HEK293 (cell line): ENCODE measurements at regions not wholly inside any gene's neighbourhood (a gene's known extent, or its start where the extent isn't known, plus 50 kb on each side); places are given as distances from the start of the nearest gene placed in this dataset.

Experiments
- CTCF ChIA-PET: fragments of 350-600 bp; formaldehyde crosslinking; extraction: SDS; loops from one replicate; lab custom pipeline; 2021; ENCODE audit warnings: antibody characterized with exemption; lab: Yijun Ruan, JAX
- POLR2A ChIA-PET: fragments of 300-600 bp; formaldehyde crosslinking; extraction: SDS; loops from one replicate; lab custom pipeline; 2020; ENCODE audit warnings: antibody characterized with exemption, inconsistent platforms; lab: Yijun Ruan, JAX
- H3K27ac ChIP-seq: fragments of 200-500 bp; sonication (Bioruptor generic); 2 replicates; pipeline ENCODE4 v1.5.1; 2014; ENCODE audit warnings: low read depth, low read length, control low read depth, inconsistent platforms; ENCODE audit errors: extremely low read depth
- H3K36me3 ChIP-seq, 2 experiments: fragments of 200-500 bp in 1 of 2; sonication (Bioruptor generic) in 1 of 2; 1 replicate in 1 of 2; 2 replicates in 1 of 2; pipeline ENCODE4 v1.5.1; 2014 to 2017; ENCODE audit warnings: inconsistent platforms in 2 of 2, low read length in 2 of 2; ENCODE audit not compliant: control insufficient read depth in 2 of 2, insufficient read depth in 1 of 2
- H3K4me1 ChIP-seq: fragments of 200-500 bp; sonication (Bioruptor generic); 2 replicates; pipeline ENCODE4 v1.5.1; 2014; ENCODE audit warnings: mild to moderate bottlenecking, low read length, inconsistent platforms; ENCODE audit not compliant: control insufficient read depth, insufficient read depth
- H3K4me3 ChIP-seq: 2 replicates; pipeline ENCODE4 v1.5.1; 2011; ENCODE audit warnings: low read depth, mild to moderate bottlenecking, control low read depth, low read length, moderate library complexity
- H3K9me3 ChIP-seq: fragments of 200-500 bp; sonication (Bioruptor generic); 2 replicates; pipeline ENCODE4 v1.5.1; 2014; ENCODE audit warnings: low read depth, low read length, inconsistent platforms; ENCODE audit not compliant: control insufficient read depth, insufficient read depth
- BCL11B ChIP-seq: fragments of 450-650 bp; formaldehyde crosslinking; IDR thresholded peaks from 2 replicates; pipeline ENCODE4 v1.5.1; 2016; ENCODE audit warnings: low read depth, missing biosample characterization, missing genetic modification characterization
- GFI1B ChIP-seq: fragments of 450-650 bp; formaldehyde crosslinking; IDR thresholded peaks from 2 replicates; pipeline ENCODE4 v1.5.1; 2016; ENCODE audit warnings: missing biosample characterization, missing genetic modification characterization
- HOXC10 ChIP-seq: sonication (generic); formaldehyde crosslinking; IDR thresholded peaks from 2 replicates; pipeline ENCODE4 v1.8.1; 2023; ENCODE audit warnings: mild to moderate bottlenecking, missing genetic modification reagents
- SCRT1 ChIP-seq: fragments of 450-650 bp; formaldehyde crosslinking; IDR thresholded peaks from 2 replicates; pipeline ENCODE4 v1.5.1; 2016; ENCODE audit warnings: missing biosample characterization, missing genetic modification characterization, borderline replicate concordance
- YY2 ChIP-seq: fragments of 450-650 bp; formaldehyde crosslinking; IDR thresholded peaks from 2 replicates; pipeline ENCODE4 v1.5.1; 2016; ENCODE audit warnings: missing biosample characterization, missing genetic modification characterization
- ZFP3 ChIP-seq: fragments of 450-650 bp; formaldehyde crosslinking; IDR thresholded peaks from 2 replicates; pipeline ENCODE4 v1.5.1; 2016; ENCODE audit warnings: low read depth, missing biosample characterization, missing genetic modification characterization
- ZFP69B ChIP-seq: fragments of 450-650 bp; formaldehyde crosslinking; IDR thresholded peaks from 2 replicates; pipeline ENCODE4 v1.5.1; 2016; ENCODE audit warnings: missing biosample characterization, missing genetic modification characterization
- ZNF174 ChIP-seq: fragments of 450-650 bp; formaldehyde crosslinking; IDR thresholded peaks from 2 replicates; pipeline ENCODE4 v1.5.0; 2017; ENCODE audit warnings: missing biosample characterization, mild to moderate bottlenecking, missing genetic modification characterization
- ZNF350 ChIP-seq: fragments of 450-650 bp; formaldehyde crosslinking; IDR thresholded peaks from 2 replicates; pipeline ENCODE4 v1.5.0; 2017; ENCODE audit warnings: missing biosample characterization, mild to moderate bottlenecking, missing genetic modification characterization
- ZNF391 ChIP-seq: fragments of 450-650 bp; formaldehyde crosslinking; IDR thresholded peaks from 2 replicates; pipeline ENCODE4 v1.5.1; 2016; ENCODE audit warnings: low read depth, missing biosample characterization, missing genetic modification characterization, borderline replicate concordance
- ZNF558 ChIP-seq: fragments of 450-650 bp; formaldehyde crosslinking; IDR thresholded peaks from 2 replicates; pipeline ENCODE4 v1.5.1; 2016; ENCODE audit warnings: missing biosample characterization, missing genetic modification characterization
- ZNF621 ChIP-seq: fragments of 450-650 bp; formaldehyde crosslinking; IDR thresholded peaks from 2 replicates; pipeline ENCODE4 v1.5.1; 2017; ENCODE audit warnings: missing biosample characterization, missing genetic modification characterization
- ZNF660 ChIP-seq: fragments of 450-650 bp; IDR thresholded peaks from 2 replicates; pipeline ENCODE4 v1.5.1; 2018; ENCODE audit warnings: missing biosample characterization, mild to moderate bottlenecking, missing genetic modification characterization
- ZNF670 ChIP-seq: fragments of 450-650 bp; formaldehyde crosslinking; IDR thresholded peaks from 2 replicates; pipeline ENCODE4 v1.5.1; 2016; ENCODE audit warnings: missing biosample characterization, missing genetic modification characterization, low read depth
- TF ChIP-seq, protein P1 (sequence below): fragments of 450-650 bp; formaldehyde crosslinking; IDR thresholded peaks from 2 replicates; pipeline ENCODE4 v1.5.1; 2016; ENCODE audit warnings: missing biosample characterization, missing genetic modification characterization
- TF ChIP-seq, protein P2 (sequence below): fragments of 450-650 bp; formaldehyde crosslinking; IDR thresholded peaks from 2 replicates; pipeline ENCODE4 v1.5.1; 2017; ENCODE audit warnings: missing biosample characterization, missing genetic modification characterization
- TF ChIP-seq, protein P3 (sequence below): fragments of 450-650 bp; formaldehyde crosslinking; IDR thresholded peaks from 2 replicates; pipeline ENCODE4 v1.5.1; 2016; ENCODE audit warnings: missing biosample characterization, missing genetic modification characterization
- TF ChIP-seq, protein P4 (sequence below): IDR thresholded peaks from 2 replicates; pipeline ENCODE4 v1.6.1; 2011; ENCODE audit warnings: mild to moderate bottlenecking, low read depth, low read length, borderline replicate concordance
- TF ChIP-seq, protein P5 (sequence below): fragments of 450-650 bp; formaldehyde crosslinking; IDR thresholded peaks from 2 replicates; pipeline ENCODE4 v1.5.1; 2016; ENCODE audit warnings: missing biosample characterization, missing genetic modification characterization
- TF ChIP-seq, protein P6 (sequence below): fragments of 450-650 bp; formaldehyde crosslinking; IDR thresholded peaks from 2 replicates; pipeline ENCODE4; 2016; ENCODE audit warnings: missing biosample characterization, missing genetic modification characterization

DNA sequence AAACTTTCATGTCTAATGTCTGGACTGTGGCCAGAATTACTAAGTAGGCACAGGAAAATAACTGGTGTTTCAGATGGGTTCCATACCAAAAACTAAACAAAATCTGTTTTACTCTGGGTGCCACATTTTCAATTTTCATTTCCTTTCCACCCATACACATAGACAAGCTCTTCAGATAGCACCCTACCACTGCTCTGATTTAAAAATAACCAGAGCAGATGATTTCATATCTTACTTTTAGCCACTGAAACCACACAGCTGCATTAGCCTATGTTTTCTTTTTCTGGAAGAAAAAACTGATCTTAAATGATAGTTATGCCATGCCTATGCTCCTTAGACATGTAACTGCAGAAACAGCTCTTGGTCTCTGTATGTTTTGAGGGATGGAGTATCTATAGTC lies 647.6 kb downstream of the CPS1 start:
- POLR2A ChIA-PET = no interaction called here
- H3K27ac ChIP-seq = no peak overlapping the region
- TF ChIP-seq GFI1B (no peak), ZNF391 (tag by site-specific recombination) (no peak), ZNF670 (tag by site-specific recombination) (no peak), YY2 (tag by site-specific recombination) (no peak), ZNF350 (tag by site-specific recombination) (no peak), ZNF174 (tag by site-specific recombination) (no peak), ZNF660 (no peak)
- TF ChIP-seq, protein P1, sequence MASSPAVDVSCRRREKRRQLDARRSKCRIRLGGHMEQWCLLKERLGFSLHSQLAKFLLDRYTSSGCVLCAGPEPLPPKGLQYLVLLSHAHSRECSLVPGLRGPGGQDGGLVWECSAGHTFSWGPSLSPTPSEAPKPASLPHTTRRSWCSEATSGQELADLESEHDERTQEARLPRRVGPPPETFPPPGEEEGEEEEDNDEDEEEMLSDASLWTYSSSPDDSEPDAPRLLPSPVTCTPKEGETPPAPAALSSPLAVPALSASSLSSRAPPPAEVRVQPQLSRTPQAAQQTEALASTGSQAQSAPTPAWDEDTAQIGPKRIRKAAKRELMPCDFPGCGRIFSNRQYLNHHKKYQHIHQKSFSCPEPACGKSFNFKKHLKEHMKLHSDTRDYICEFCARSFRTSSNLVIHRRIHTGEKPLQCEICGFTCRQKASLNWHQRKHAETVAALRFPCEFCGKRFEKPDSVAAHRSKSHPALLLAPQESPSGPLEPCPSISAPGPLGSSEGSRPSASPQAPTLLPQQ (tag by site-specific recombination) = no peak
- TF ChIP-seq, protein P2, sequence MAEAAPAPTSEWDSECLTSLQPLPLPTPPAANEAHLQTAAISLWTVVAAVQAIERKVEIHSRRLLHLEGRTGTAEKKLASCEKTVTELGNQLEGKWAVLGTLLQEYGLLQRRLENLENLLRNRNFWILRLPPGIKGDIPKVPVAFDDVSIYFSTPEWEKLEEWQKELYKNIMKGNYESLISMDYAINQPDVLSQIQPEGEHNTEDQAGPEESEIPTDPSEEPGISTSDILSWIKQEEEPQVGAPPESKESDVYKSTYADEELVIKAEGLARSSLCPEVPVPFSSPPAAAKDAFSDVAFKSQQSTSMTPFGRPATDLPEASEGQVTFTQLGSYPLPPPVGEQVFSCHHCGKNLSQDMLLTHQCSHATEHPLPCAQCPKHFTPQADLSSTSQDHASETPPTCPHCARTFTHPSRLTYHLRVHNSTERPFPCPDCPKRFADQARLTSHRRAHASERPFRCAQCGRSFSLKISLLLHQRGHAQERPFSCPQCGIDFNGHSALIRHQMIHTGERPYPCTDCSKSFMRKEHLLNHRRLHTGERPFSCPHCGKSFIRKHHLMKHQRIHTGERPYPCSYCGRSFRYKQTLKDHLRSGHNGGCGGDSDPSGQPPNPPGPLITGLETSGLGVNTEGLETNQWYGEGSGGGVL (tag by site-specific recombination) = no peak
- TF ChIP-seq, protein P3, sequence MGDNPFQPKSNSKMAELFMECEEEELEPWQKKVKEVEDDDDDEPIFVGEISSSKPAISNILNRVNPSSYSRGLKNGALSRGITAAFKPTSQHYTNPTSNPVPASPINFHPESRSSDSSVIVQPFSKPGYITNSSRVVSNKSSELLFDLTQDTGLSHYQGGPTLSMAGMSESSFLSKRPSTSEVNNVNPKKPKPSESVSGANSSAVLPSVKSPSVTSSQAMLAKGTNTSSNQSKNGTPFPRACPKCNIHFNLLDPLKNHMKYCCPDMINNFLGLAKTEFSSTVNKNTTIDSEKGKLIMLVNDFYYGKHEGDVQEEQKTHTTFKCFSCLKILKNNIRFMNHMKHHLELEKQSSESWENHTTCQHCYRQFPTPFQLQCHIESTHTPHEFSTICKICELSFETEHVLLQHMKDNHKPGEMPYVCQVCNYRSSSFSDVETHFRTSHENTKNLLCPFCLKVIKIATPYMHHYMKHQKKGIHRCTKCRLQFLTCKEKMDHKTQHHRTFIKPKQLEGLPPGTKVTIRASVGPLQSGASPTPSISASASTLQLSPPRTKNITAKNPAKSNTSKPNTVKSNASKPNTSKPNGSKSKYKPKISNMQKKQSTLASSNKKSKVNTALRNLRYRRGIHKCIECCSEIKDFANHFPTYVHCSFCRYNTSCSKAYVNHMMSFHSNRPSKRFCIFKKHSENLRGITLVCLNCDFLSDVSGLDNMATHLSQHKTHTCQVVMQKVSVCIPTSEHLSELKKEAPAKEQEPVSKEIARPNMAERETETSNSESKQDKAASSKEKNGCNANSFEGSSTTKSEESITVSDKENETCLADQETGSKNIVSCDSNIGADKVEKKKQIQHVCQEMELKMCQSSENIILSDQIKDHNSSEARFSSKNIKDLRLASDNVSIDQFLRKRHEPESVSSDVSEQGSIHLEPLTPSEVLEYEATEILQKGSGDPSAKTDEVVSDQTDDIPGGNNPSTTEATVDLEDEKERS = no peak
- TF ChIP-seq, protein P4, sequence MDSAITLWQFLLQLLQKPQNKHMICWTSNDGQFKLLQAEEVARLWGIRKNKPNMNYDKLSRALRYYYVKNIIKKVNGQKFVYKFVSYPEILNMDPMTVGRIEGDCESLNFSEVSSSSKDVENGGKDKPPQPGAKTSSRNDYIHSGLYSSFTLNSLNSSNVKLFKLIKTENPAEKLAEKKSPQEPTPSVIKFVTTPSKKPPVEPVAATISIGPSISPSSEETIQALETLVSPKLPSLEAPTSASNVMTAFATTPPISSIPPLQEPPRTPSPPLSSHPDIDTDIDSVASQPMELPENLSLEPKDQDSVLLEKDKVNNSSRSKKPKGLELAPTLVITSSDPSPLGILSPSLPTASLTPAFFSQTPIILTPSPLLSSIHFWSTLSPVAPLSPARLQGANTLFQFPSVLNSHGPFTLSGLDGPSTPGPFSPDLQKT = no peak
- TF ChIP-seq, protein P5, sequence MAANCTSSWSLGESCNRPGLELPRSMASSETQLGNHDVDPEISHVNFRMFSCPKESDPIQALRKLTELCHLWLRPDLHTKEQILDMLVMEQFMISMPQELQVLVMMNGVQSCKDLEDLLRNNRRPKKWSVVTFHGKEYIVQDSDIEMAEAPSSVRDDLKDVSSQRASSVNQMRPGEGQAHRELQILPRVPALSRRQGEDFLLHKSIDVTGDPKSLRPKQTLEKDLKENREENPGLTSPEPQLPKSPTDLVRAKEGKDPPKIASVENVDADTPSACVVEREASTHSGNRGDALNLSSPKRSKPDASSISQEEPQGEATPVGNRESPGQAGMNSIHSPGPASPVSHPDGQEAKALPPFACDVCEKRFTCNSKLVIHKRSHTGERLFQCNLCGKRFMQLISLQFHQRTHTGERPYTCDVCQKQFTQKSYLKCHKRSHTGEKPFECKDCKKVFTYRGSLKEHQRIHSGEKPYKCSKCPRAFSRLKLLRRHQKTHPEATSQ (tag by site-specific recombination) = no peak
- CTCF ChIA-PET = interaction anchor here (0.6 to 0.7 kb wide), 3 partner anchors 219 to 1365 kb away, joined by 3 to 4 read pairs (median 3); no protein-coding TSS in a partner anchor
- H3K4me3 ChIP-seq = no peak overlapping the region
- no peaks in the 10 kb centered on the region for H3K36me3 ChIP-seq
- H3K4me1 ChIP-seq = no peaks in the 10 kb centered on the region
- H3K9me3 ChIP-seq = no peaks in the 10 kb centered on the region

DNA sequence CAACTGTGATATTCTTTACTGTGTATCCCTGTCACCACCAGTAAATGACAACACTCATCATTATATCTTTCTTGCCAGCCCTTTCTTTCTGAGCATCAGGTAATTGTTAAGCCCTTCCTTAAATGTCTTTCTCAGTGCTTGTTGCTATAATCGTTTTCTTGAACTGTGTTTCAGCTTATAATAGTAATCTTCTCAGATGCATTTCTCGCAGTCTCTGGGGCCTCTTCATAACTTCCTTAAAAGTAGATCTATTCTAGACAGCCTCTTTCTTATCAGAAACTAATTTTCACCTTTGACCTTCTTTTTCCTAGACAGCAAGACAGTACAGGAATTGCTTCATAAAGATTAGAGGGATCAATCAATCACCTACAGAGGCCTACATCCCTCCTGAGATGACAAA lies 648.1 kb downstream of the CPS1 start:
- no peak overlapping the region for H3K4me3 ChIP-seq
- H3K4me1 ChIP-seq = no peaks in the 10 kb centered on the region
- POLR2A ChIA-PET = no interaction called here
- no peaks in the 10 kb centered on the region for H3K9me3 ChIP-seq
- TF ChIP-seq ZFP3 (tag by site-specific recombination) (no peak), HOXC10 (CRISPR knock-in tag) (no peak), ZFP69B (no peak), SCRT1 (tag by site-specific recombination) (no peak), ZNF558 (tag by site-specific recombination) (no peak), BCL11B (tag by site-specific recombination) (no peak), ZNF621 (tag by site-specific recombination) (no peak)
- TF ChIP-seq, protein P6, sequence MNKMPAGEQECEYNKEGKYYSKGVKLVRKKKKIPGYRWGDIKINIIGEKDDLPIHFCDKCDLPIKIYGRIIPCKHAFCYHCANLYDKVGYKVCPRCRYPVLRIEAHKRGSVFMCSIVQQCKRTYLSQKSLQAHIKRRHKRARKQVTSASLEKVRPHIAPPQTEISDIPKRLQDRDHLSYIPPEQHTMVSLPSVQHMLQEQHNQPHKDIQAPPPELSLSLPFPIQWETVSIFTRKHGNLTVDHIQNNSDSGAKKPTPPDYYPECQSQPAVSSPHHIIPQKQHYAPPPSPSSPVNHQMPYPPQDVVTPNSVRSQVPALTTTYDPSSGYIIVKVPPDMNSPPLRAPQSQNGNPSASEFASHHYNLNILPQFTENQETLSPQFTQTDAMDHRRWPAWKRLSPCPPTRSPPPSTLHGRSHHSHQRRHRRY (tag by site-specific recombination) = no peak
- TF ChIP-seq, all 188 proteins: peak for 0
- CTCF ChIA-PET = no interaction called here
- no peak overlapping the region for H3K27ac ChIP-seq
- no peaks in the 10 kb centered on the region for H3K36me3 ChIP-seq
